ENCODE measurements at regions not wholly inside any gene's neighbourhood (a gene's known extent, or its start where the extent isn't known, plus 50 kb on each side); places are given as distances from the start of the nearest gene placed in this dataset.

GRCh38 chr15:60250316-60250715, 147.5 kb downstream of the ANXA2 start:
- Mint-ChIP-seq H3K27ac (no peak overlapping the region), H3K9me3 (no peaks in the 10 kb centered on the region), H3K4me3 (no peak overlapping the region), H3K4me1 (ENCODE audit: low read depth in 2 of 2) (no peaks in the 10 kb centered on the region), H3K36me3 (ENCODE audit: insufficient read depth) (no peaks in the 10 kb centered on the region), H3K27me3 (peaks cover 44 to 66% of the 10 kb centered on the region in 2 donors)
- DNase-seq (no peak), ATAC-seq (replicated peaks) (no peak)

- Mint-ChIP-seq H3K4me3 (no peak overlapping the region), H3K9me3 (no peaks in the 10 kb centered on the region), H3K27me3 (peaks cover 44 to 59% of the 10 kb centered on the region in 2 donors), H3K4me1 (ENCODE audit: low read depth in 2 of 2) (no peaks in the 10 kb centered on the region), H3K27ac (no peak overlapping the region), H3K36me3 (ENCODE audit: insufficient read depth) (no peaks in the 10 kb centered on the region)
- DNase-seq (no peak), ATAC-seq (replicated peaks) (no peak)
Observed at GRCh38 chr15:60251300-60252070, 146.3 kb downstream of the ANXA2 start.

GRCh38 chr15:60254416-60254815, 143.4 kb downstream of the ANXA2 start:
- ATAC-seq (replicated peaks) (no peak), DNase-seq (no peak)
- Mint-ChIP-seq H3K27ac (no peak overlapping the region), H3K9me3 (no peaks in the 10 kb centered on the region), H3K4me3 (no peak overlapping the region), H3K4me1 (ENCODE audit: low read depth in 2 of 2) (no peaks in the 10 kb centered on the region), H3K27me3 (peaks cover 57 to 82% of the 10 kb centered on the region in 2 donors), H3K36me3 (ENCODE audit: insufficient read depth) (no peaks in the 10 kb centered on the region)

- peaks cover 48 to 79% of the 10 kb centered on the region in 2 donors for H3K27me3 Mint-ChIP-seq
- no peaks in the 10 kb centered on the region for H3K9me3 Mint-ChIP-seq
- no peak overlapping the region for H3K27ac Mint-ChIP-seq
- ATAC-seq (replicated peaks) (no peak), DNase-seq (no peak)
- no peaks in the 10 kb centered on the region for H3K36me3 Mint-ChIP-seq (ENCODE audit: insufficient read depth)
- no peaks in the 10 kb centered on the region for H3K4me1 Mint-ChIP-seq (ENCODE audit: low read depth in 2 of 2)
- H3K4me3 Mint-ChIP-seq: no peak overlapping the region
Observed at GRCh38 chr15:60255390-60255789, 142.4 kb downstream of the ANXA2 start.

GRCh38 chr15:60257591-60258159, 140.1 kb downstream of the ANXA2 start:
- Mint-ChIP-seq H3K36me3 (ENCODE audit: insufficient read depth) (no peaks in the 10 kb centered on the region), H3K27ac (no peak overlapping the region), H3K27me3 (peaks cover 27 to 58% of the 10 kb centered on the region in 2 donors), H3K9me3 (no peaks in the 10 kb centered on the region), H3K4me3 (no peak overlapping the region), H3K4me1 (ENCODE audit: low read depth in 2 of 2) (no peaks in the 10 kb centered on the region)
- DNase-seq: no peak
- no peak for ATAC-seq (replicated peaks)

- Mint-ChIP-seq H3K27ac (no peak overlapping the region), H3K36me3 (ENCODE audit: insufficient read depth) (no peaks in the 10 kb centered on the region), H3K4me3 (no peak overlapping the region), H3K4me1 (ENCODE audit: low read depth in 2 of 2) (no peaks in the 10 kb centered on the region), H3K9me3 (no peaks in the 10 kb centered on the region), H3K27me3 (peaks cover 13 to 40% of the 10 kb centered on the region in 2 donors)
- no peak for DNase-seq
- no peak for ATAC-seq (replicated peaks)
Observed at GRCh38 chr15:60259469-60259868, 138.3 kb downstream of the ANXA2 start.

- Mint-ChIP-seq H3K36me3 (ENCODE audit: insufficient read depth) (no peaks in the 10 kb centered on the region), H3K4me3 (no peak overlapping the region), H3K27ac (no peak overlapping the region), H3K4me1 (ENCODE audit: low read depth in 2 of 2) (no peaks in the 10 kb centered on the region), H3K27me3 (peaks cover 16 to 26% of the 10 kb centered on the region in 2 donors), H3K9me3 (no peaks in the 10 kb centered on the region)
- DNase-seq (no peak), ATAC-seq (replicated peaks) (no peak)
Observed at GRCh38 chr15:60264088-60264487, 133.7 kb downstream of the ANXA2 start.

- Mint-ChIP-seq H3K27ac (no peak overlapping the region), H3K36me3 (ENCODE audit: insufficient read depth) (no peaks in the 10 kb centered on the region), H3K9me3 (no peaks in the 10 kb centered on the region), H3K4me1 (ENCODE audit: low read depth in 2 of 2) (no peaks in the 10 kb centered on the region), H3K27me3 (peaks cover 21 to 27% of the 10 kb centered on the region in 2 donors), H3K4me3 (no peak overlapping the region)
- ATAC-seq (replicated peaks) (no peak), DNase-seq (no peak)
Observed at GRCh38 chr15:60264566-60264965, 133.2 kb downstream of the ANXA2 start.

GRCh38 chr15:60265057-60265456, 132.7 kb downstream of the ANXA2 start:
- Mint-ChIP-seq H3K27ac (no peak overlapping the region), H3K27me3 (peaks cover 23 to 31% of the 10 kb centered on the region in 2 donors), H3K4me3 (no peak overlapping the region), H3K36me3 (ENCODE audit: insufficient read depth) (no peaks in the 10 kb centered on the region), H3K4me1 (ENCODE audit: low read depth in 2 of 2) (no peaks in the 10 kb centered on the region), H3K9me3 (no peaks in the 10 kb centered on the region)
- no peak for DNase-seq
- ATAC-seq (replicated peaks): no peak

- no peaks in the 10 kb centered on the region for H3K36me3 Mint-ChIP-seq (ENCODE audit: insufficient read depth)
- H3K4me1 Mint-ChIP-seq (ENCODE audit: low read depth in 2 of 2): no peaks in the 10 kb centered on the region
- H3K4me3 Mint-ChIP-seq: no peak overlapping the region
- no peak for ATAC-seq (replicated peaks)
- no peak overlapping the region for H3K27ac Mint-ChIP-seq
- no peak for DNase-seq
- H3K27me3 Mint-ChIP-seq: peaks cover 59 to 66% of the 10 kb centered on the region in 2 donors
- H3K9me3 Mint-ChIP-seq: peaks cover 4 to 9% of the 10 kb centered on the region in 2 donors
Observed at GRCh38 chr15:60272623-60273022, 125.2 kb downstream of the ANXA2 start.

- ATAC-seq (replicated peaks) (no peak), DNase-seq (no peak)
- H3K27ac Mint-ChIP-seq: no peak overlapping the region
- H3K9me3 Mint-ChIP-seq: peaks cover 4 to 9% of the 10 kb centered on the region in 2 donors
- no peak overlapping the region for H3K4me3 Mint-ChIP-seq
- H3K36me3 Mint-ChIP-seq (ENCODE audit: insufficient read depth): no peaks in the 10 kb centered on the region
- H3K27me3 Mint-ChIP-seq: peaks cover 48 to 67% of the 10 kb centered on the region in 2 donors
- H3K4me1 Mint-ChIP-seq (ENCODE audit: low read depth in 2 of 2): no peaks in the 10 kb centered on the region
Observed at GRCh38 chr15:60275624-60276023, 122.2 kb downstream of the ANXA2 start.

GRCh38 chr15:60278879-60279278, 118.9 kb downstream of the ANXA2 start:
- ATAC-seq (replicated peaks): no peak
- no peak for DNase-seq
- H3K27ac Mint-ChIP-seq: no peak overlapping the region
- H3K4me1 Mint-ChIP-seq (ENCODE audit: low read depth in 2 of 2): no peaks in the 10 kb centered on the region
- no peak overlapping the region for H3K4me3 Mint-ChIP-seq
- peaks cover 4 to 9% of the 10 kb centered on the region in 2 donors for H3K9me3 Mint-ChIP-seq
- H3K36me3 Mint-ChIP-seq (ENCODE audit: insufficient read depth): no peaks in the 10 kb centered on the region
- peaks cover 23 to 45% of the 10 kb centered on the region in 2 donors for H3K27me3 Mint-ChIP-seq

GRCh38 chr15:60280259-60280658, 117.5 kb downstream of the ANXA2 start:
- DNase-seq: no peak
- H3K27me3 Mint-ChIP-seq: peaks cover 32 to 49% of the 10 kb centered on the region in 2 donors
- no peaks in the 10 kb centered on the region for H3K4me1 Mint-ChIP-seq (ENCODE audit: low read depth in 2 of 2)
- ATAC-seq (replicated peaks): no peak
- no peak overlapping the region for H3K27ac Mint-ChIP-seq
- peaks cover 4 to 8% of the 10 kb centered on the region in 2 donors for H3K9me3 Mint-ChIP-seq
- H3K4me3 Mint-ChIP-seq: no peak overlapping the region
- no peaks in the 10 kb centered on the region for H3K36me3 Mint-ChIP-seq (ENCODE audit: insufficient read depth)

GRCh38 chr15:60283936-60284335, 113.8 kb downstream of the ANXA2 start:
- H3K27ac Mint-ChIP-seq: no peak overlapping the region
- no peak overlapping the region for H3K4me3 Mint-ChIP-seq
- ATAC-seq (replicated peaks): no peak
- H3K27me3 Mint-ChIP-seq: peaks cover 24 to 39% of the 10 kb centered on the region in 2 donors
- H3K9me3 Mint-ChIP-seq: no peaks in the 10 kb centered on the region
- no peaks in the 10 kb centered on the region for H3K4me1 Mint-ChIP-seq (ENCODE audit: low read depth in 2 of 2)
- DNase-seq: no peak
- H3K36me3 Mint-ChIP-seq (ENCODE audit: insufficient read depth): no peaks in the 10 kb centered on the region

Data from effector memory CD8-positive, alpha-beta T cell (primary cell).